PC-3 (cell line): ENCODE measurements at regions not wholly inside any gene's neighbourhood (a gene's known extent, or its start where the extent isn't known, plus 50 kb on each side); places are given as distances from the start of the nearest gene placed in this dataset.

Experiments
- CTCF ChIP-seq: fragments of 300-600 bp; sonication (generic); conservative IDR thresholded peaks from 2 replicates; pipeline ENCODE4 v1.5.1; 2017; ENCODE audit warnings: antibody characterized with exemption, low read depth, mild to moderate bottlenecking, low read length
- EZH2phosphoT487 ChIP-seq: fragments of 300-600 bp; sonication (generic); IDR thresholded peaks from 2 replicates; pipeline ENCODE4 v1.6.1; 2018; ENCODE audit warnings: mild to moderate bottlenecking, antibody characterized with exemption, low read length, borderline replicate concordance

GRCh38 chr9:26175264-26175663 is 497.0 kb upstream of the TUSC1 start:
- TF ChIP-seq CTCF (no peak), EZH2phosphoT487 (no peak)
